Stimulated activated CD4-positive, alpha-beta T cell treated with anti-CD3 and anti-CD28 coated beads, TNF-alpha, amount 100 ng/mL, for 1 hour (primary cell): ENCODE measurements at regions not wholly inside any gene's neighbourhood (a gene's known extent, or its start where the extent isn't known, plus 50 kb on each side); places are given as distances from the start of the nearest gene placed in this dataset.
"Not testable (repeated sequence)": the region's sequence is repeated elsewhere in the genome, so short reads cannot be mapped to it uniquely, and the experiment has no call there.

Source experiments
- DNase-seq, 3 donors: peaks; one replicate each; pipeline ENCODE4 v3.0.0-alpha.2; 2020; ENCODE audit warnings: low read depth in 3 of 3, low spot score in 1 of 3

- DNase-seq, result no peak
Observed at GRCh38 chr9:15372455-15372854, 50.2 kb upstream of the SNAPC3 start.

- no peak for DNase-seq
Observed at GRCh38 chr9:15371448-15371845, 51.2 kb upstream of the SNAPC3 start.

- DNase-seq, result no peak
Observed at GRCh38 chr9:15370466-15371447, 51.9 kb upstream of the SNAPC3 start.

DNA sequence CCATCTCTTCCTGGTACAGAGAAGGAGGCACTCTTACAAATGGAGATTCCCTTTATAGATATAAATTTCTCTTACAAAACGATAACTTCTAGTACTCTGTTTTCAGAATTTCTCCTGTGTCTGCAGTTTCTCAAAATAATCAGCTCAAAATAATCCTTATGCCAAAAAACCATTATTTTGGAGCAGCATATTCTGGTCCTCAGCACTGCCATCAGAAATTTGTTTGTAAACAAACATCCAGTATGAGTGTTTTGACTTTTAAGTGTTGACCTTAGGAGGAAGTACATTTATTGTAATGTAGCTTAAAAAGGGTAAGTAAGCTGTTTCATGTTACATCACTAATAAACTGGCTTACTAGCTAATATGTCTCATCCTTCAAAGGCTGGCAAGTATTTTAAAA is 52.8 kb upstream of the SNAPC3 start:
- DNase-seq, result no peak

- DNase-seq, result no peak
Observed at GRCh38 chr9:15369238-15369637, 53.4 kb upstream of the SNAPC3 start.

DNA sequence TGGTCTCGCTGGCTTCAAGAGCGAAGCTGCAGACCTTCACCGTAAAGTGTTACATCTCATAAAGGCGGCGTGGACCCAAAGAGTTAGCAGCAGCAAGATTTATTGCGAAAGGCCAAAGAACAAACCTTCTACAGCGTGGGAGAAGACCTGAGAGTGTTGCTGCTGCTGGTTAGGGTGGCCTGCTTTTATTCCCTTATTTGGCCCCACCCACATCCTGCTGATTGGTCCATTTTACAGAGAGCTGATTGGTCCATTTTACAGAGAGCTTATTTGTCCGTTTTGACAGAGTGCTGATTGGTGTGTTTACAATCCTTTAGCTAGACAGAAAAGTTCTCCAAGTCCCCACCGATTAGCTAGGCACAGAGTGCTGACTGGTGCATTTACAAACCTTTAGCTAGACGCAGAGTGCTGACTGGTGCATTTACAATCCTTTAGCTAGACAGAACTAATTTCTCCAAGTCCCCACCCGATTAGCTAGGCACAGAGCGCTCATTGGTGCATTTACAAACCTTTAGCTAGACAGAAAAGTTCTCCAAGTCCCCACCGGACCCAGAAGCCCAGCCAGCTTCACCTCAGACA is 57.6 kb upstream of the SNAPC3 start:
- DNase-seq, result not testable (repeated sequence)

DNA sequence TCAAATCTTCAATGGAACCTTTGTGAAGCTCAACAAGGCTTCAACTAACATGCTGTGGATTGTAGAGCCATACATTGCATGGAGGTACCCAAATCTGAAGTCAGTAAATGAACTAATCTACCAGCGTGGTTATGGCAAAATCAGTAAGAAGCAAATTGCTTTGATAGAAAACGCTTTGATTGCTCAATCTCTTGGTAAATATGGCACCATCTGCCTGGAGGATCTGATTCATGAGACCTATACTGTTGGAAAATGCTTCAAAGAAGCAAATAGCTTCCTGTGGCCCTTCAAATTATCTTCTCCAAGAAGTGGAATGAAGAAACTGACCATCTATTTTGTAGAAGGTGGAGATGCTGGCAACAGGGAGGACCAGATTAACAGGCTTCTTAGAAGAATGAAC is 54.7 kb upstream of the TTC39B start:
- no peak for DNase-seq

DNA sequence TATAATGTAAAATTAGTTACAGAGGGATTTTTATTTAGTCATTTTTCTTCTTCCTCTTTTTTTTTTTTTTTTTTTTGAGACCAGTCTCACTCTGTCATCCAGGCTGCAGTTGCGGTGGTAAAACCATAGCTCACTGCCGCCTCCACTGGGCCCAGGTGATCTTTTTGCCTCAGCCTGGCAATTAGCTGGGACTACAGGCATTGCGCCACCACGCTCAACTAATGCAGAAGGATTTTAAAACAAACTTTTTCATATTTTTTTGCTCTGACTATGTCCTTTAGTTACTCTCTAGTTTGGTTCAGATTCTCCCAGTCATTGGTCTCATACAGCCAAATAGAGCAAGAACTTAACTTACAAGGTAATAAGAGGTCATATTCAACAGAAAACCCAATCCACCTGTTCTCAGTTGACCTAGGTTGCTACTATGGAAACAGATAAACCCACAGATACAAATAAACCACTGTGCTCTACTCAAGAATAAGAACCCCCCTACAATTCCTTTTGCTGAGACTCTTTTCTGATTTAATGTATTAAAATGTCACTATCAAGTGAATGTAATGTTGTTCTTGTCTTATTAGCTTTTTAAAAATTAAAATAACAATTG is 50.1 kb upstream of the TTC39B start:
- DNase-seq, result peak in 1 of 3 donors; percentile 2
